Muscle of leg (tissue), 3 donors: ENCODE measurements at regions not wholly inside any gene's neighbourhood (a gene's known extent, or its start where the extent isn't known, plus 50 kb on each side); places are given as distances from the start of the nearest gene placed in this dataset.
"Not testable (repeated sequence)": the region's sequence is repeated elsewhere in the genome, so short reads cannot be mapped to it uniquely, and the experiment has no call there.

Source experiments
- DNase-seq: peaks from one replicate; pipeline ENCODE4 v3.0.0; 2013
- H3K27ac ChIP-seq: one replicate; pipeline ENCODE4 v1.5.1; 2013; ENCODE audit warnings: mild to moderate bottlenecking, low read length, control low read depth
- H3K27me3 ChIP-seq: one replicate; pipeline ENCODE4 v1.6.1; 2013; ENCODE audit warnings: low read length; ENCODE audit not compliant: control insufficient read depth, insufficient read depth
- H3K36me3 ChIP-seq: one replicate; pipeline ENCODE4 v1.6.1; 2013; ENCODE audit warnings: low read length; ENCODE audit not compliant: control insufficient read depth, insufficient read depth
- H3K4me1 ChIP-seq: one replicate; pipeline ENCODE4 v1.6.1; 2013; ENCODE audit warnings: low read length; ENCODE audit not compliant: control insufficient read depth, insufficient read depth
- H3K4me3 ChIP-seq: one replicate; pipeline ENCODE4 v1.5.1; 2013; ENCODE audit warnings: low read length, control low read depth
- H3K9me3 ChIP-seq: replicated peaks from 2 replicates; pipeline ENCODE4 v1.6.1; 2013; ENCODE audit warnings: low read depth, low read length; ENCODE audit not compliant: control insufficient read depth
- WGBS: methylation state at CpG from one replicate; pipeline ENCODE4 v1.1.5; 2013; ENCODE audit warnings: missing lambda C conversion rate; ENCODE audit not compliant: insufficient coverage; 5-methylcytosine and 5-hydroxymethylcytosine counted together

DNA sequence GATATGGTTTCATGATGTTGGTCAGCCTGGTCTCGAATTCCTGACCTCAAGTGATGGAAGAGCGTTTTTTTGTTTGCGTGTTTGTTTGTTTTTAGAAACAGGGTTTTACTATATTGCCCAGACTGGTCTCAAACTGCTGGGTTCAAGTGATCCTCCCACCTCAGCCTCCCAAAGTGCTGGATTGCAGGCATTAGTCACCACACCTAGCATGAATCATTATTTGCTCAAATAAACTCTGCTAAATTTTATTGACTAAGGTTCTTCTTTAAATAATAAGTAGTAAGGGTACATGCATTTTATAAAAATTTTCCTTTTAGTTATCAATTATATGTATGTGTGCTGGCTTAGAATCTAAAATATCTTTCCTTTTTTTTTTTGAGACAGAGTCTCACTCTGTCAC is 52.9 kb downstream of the ZBTB9 start:
- Histone ChIP-seq H3K9me3 (no peaks in the 10 kb centered on the region), H3K36me3 (no peaks in the 10 kb centered on the region), H3K4me3 (no peak overlapping the region), H3K4me1 (peaks cover 4% of the 10 kb centered on the region), H3K27ac (no peak overlapping the region), H3K27me3 (peaks cover 4% of the 10 kb centered on the region)
- DNase-seq = no peak
- no CpG with 5 or more reads among the region's 3 CpGs for WGBS

DNA sequence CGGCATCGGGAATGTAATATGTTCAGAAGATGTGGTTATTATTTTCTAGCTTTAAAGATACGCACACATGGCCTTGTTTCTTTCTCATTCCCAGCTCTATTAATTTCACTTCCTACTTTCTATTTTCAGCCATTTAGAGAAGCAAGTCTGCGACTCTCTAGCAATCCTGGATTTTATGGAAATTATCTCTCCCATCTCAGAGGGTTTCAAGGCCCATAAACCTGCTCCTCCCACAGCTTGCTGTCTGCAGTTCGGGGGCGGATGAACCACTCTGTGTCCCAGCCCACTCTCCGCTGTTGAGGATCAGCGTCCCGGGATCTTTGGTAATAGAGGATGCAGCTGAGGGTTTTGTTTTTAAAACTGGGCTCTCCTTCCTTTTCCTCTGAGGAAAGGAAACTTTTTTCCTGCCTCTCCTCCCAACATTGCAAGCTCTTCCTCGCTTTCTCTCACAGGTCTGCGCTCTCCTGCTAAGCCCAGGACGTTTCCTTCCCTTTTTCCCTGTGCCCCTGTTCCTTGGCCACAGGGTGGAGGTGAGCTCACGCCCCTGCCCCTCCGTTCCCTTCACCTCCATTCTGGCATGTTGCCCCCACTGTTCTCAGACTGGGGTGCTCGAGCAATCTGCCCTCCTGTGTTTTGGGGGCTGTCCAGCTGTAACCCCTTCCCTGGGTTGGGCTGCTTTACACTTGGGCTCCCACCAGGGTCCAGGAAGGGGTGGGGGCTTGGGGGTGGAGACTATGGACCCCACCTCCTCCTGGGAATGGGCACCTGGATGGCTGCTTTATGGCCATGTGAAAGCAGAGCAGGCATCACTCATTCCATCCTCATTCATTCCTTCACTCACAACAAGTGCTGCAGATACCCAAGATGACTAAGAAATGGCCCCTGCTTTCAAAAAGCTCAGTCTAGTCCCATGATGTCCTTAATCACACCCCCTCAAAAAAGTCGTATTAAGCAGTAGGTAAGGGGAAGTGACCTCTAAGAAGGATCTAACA is 54.9 kb downstream of the ZBTB9 start:
- H3K27me3 ChIP-seq = peaks cover 7% of the 10 kb centered on the region
- peak; percentile 72 for DNase-seq
- H3K4me1 ChIP-seq = peaks cover 4% of the 10 kb centered on the region
- H3K4me3 ChIP-seq = no peak overlapping the region
- H3K9me3 ChIP-seq = no peaks in the 10 kb centered on the region
- WGBS = 7% methylated on average over 5 of the region's 16 CpGs
- H3K36me3 ChIP-seq = no peaks in the 10 kb centered on the region
- H3K27ac ChIP-seq = no peak overlapping the region

DNA sequence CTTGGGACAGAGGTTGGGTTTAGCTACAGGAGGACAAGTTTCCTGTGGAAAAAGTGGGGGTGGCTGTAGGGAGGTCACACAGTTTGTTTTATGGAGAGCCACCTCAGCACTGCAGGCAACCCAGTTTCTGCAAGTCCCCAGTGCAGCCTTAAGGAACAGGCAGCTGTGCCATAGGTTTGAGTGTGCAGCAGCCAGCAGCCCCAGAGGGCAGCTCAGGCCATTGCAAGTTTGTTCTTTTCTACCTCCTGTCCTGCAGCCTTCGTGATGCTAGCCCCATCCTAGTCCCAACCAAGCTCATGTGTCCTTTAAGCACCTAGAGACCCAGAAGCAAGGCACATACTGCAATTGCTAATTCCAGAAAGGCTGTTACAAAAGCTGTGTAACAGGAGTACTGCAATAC is 58.8 kb downstream of the ZBTB9 start:
- no peak for DNase-seq
- peaks cover 9% of the 10 kb centered on the region for H3K27me3 ChIP-seq
- H3K9me3 ChIP-seq = no peaks in the 10 kb centered on the region
- H3K36me3 ChIP-seq = no peaks in the 10 kb centered on the region
- no peak overlapping the region for H3K4me3 ChIP-seq
- H3K4me1 ChIP-seq = peaks cover 4% of the 10 kb centered on the region
- H3K27ac ChIP-seq = no peak overlapping the region
- WGBS = 67% methylated on average over 1 of the region's 1 CpG

DNA sequence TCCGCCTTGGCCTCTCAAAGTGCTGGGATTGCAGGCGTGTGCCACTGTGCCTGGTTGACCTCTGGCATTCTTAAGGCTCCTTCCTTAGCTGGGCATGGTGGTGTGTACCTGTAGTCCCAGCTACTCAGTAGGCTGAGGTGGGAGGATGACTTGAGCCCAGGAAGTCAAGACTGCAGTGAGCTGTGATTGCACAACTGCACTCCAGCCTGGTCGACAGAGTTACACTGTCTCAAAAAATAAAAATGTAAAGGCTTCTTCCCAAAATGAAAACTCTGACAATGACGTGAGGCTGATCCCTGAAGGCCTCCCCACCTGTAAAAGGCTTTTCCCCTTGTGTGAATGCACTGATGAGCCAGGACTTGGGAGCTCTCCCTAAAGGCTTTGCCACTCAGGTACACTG is 62.4 kb downstream of the ZBTB9 start:
- DNase-seq = no peak
- no peaks in the 10 kb centered on the region for H3K9me3 ChIP-seq
- H3K27ac ChIP-seq = no peak overlapping the region
- H3K27me3 ChIP-seq = peaks cover 7% of the 10 kb centered on the region
- no peak overlapping the region for H3K4me3 ChIP-seq
- H3K4me1 ChIP-seq = no peaks in the 10 kb centered on the region
- WGBS = 62% methylated on average over 4 of the region's 4 CpGs
- no peaks in the 10 kb centered on the region for H3K36me3 ChIP-seq

DNA sequence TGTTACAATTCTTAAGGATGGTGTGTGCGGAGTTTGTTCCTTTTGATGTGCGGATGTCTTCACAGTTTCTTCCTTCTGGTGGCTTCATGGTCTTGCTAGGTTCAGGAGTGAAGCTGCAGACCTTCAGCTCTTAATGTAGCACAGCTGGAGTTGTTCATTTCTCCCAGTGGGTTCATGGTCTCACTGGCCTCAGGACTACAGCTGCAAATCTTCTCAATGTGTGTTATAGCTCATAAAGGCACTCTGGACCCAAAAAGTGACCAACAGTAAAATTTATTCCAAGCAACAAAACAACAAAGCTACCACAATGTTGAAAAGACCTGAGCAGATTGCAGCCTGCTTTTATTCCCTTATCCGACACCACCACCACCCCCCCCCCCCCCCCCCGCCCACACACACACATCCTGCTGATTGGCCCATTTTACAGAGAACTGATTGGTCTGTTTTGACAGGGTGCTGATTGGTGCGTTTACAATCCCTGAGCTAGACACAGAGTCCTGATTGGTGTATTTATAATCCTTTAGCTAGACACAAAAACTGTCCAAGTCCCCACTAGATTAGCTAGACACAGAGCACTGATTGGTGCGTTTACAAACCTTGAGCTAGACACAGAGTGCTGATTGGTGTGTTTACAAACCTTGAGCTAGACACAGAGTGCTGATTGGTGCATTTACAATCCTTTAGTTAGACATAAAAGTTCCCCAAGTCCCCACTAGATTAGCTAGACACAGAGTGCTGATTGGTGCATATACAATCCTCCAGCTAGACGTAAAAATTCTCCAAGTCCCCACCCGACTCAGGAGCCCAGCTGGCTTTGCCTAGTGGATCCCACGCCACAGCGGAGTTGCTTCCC is 59.2 kb downstream of the BAK1 start:
- 93% methylated on average over 4 of the region's 10 CpGs for WGBS
- not testable (repeated sequence) for H3K36me3 ChIP-seq, H3K27ac ChIP-seq, H3K27me3 ChIP-seq, H3K9me3 ChIP-seq, H3K4me1 ChIP-seq, DNase-seq, H3K4me3 ChIP-seq

DNA sequence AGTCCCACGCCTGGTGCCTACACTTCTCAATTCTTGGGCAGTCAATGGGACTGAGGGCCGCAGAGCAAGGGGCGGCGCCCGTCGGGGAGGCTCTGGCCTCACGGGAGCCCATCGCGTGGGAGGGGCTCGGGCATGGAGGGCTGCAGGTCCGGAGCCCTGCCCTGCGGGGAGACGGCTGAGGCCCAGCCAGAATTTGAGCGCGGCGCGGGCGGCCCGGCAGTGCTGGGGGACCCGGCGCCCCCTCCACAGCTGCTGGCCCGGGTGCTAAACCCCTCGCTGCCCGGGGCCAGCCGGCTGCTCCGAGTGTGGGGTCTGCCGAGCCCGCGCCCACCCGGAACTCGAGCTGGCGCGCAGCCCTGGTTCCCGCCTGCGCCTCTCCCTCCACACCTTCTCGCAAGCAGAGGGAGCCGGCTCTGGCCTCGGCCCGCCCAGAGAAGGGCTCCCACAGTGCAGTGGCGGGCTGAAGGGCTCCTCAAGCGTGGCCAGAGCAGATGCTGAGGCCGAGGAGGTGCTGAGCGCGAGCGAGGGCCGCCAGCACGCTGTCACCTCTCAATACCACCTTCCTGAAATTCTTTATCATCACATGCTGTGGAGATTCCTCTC is 58.5 kb downstream of the BAK1 start:
- H3K27me3 ChIP-seq = no peaks in the 10 kb centered on the region
- no peak overlapping the region for H3K27ac ChIP-seq
- H3K4me1 ChIP-seq = no peaks in the 10 kb centered on the region
- no peak for DNase-seq
- H3K4me3 ChIP-seq = no peak overlapping the region
- no peaks in the 10 kb centered on the region for H3K36me3 ChIP-seq
- H3K9me3 ChIP-seq = no peaks in the 10 kb centered on the region
- 83% methylated on average over 36 of the region's 47 CpGs for WGBS
